ENCODE measurements at regions not wholly inside any gene's neighbourhood (a gene's known extent, or its start where the extent isn't known, plus 50 kb on each side); places are given as distances from the start of the nearest gene placed in this dataset.

DNA sequence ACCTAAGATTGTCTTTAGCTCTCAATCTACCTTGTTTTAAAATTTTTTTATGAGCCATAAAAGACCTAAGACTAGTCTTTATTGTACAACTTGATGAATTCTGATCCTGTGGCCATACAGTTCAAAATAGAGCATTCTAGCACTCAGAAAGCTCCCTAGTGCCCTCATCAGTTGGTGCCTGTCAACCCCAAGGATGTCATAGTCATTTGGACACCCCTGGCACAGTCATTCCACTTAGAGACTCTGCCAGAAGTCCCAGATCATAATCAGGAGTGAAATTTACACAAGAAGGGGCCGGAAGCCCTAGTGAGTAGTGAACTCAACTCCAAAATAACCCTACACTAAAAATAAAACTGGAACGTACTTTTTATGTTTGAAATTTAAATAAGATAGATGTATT, 80.0 kb upstream of the INSIG1 start:
- DNase-seq: no peak

DNA sequence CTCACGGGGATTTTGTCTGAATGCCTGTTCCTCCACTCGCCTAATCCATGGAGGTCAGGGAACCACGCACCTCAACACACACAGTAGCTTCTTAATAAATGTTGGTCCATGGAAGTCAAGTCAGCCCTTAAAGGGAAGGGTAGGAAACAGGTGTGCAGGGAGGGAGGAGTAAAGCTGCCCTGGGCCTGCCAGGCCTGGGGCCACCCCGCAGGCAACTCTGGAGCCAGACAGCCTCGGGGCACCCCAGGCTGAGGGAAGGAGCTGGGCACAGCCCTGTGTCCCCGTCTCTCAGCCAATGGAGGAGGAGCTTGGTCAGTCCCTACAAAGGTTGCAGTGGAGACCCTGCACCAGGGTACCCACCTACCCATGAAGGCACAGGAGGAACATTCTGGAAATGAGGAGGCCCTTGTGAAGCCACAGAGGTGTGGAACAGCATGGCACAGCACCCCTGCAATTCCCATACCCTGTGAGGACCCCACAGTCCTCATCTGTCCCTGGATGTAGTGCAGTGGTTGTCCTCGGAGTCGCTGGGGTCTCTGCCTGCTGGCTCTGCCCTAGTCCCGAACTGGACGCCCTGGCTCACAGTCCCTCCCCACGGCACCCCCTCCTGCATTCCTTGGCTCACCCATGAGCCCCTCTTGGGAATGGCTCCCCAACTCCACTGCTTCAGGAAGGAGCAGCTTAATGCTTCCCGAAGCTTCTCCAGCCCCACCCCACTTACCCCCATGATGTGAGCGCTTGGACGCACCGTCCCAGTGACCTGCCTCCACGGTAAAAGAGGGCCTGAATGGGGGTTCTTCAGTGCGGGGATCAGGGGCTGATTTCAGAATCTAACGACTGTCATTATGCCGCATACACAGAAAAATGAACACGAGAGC, 79.2 kb upstream of the INSIG1 start:
- no peak for DNase-seq

DNA sequence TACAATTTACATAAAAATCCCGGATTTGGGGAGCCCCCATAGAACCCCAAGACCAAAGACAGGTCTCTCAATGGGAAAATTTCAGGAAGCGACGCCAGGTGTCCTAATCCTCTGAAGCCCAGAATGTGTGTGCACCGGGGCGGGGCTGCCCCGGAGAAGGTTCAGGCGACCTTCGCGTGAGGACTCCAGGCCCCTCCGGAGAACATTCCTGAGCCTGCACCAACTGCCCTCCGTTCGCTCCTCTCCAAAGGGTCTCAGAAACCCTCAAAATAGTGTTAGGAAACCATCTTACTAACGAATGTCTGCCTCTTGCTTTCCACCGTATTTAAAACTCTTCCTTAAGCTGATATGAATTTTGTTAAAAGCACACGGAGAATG, 78.5 kb upstream of the INSIG1 start:
- no peak for DNase-seq

DNA sequence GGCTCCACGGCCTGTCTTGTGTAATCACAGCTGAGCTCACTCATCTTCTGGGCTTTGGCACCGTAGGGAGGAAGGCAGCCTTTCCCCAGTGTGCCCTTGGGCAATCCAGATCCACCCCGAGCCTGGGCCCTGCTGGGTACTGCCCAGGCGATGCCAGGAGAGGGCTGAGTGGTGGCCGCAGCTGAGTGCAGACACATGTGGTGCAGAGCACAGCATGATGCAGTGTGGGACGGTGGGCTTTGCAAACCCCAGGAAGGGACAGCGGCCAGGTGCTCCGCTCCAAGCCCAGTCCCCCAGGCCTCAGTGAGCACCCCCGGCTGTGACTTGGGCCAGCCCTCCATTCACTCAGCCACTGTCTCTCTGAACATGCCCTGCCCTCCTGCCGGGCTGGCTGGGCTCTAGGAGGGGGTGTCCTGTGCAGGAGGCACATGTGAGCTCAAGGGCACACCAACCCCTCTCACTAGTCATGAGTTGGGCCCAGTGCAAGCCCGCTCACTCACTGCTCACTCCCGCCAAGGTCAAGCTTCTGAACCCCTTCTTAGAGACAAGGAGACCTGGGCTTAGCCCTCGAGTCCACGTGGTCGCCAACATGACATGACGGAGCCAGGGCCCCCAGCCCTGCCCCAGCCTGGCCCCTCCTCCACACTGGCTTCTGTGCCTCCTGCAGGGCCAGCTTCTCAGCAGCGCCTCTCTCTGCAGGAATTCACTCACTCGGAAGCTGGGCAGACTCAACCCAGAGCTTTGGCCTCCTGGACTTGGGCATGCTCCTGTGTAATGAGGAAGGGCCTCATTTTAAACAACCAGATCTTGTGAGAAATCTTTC, 77.5 kb upstream of the INSIG1 start:
- no peak for DNase-seq

DNA sequence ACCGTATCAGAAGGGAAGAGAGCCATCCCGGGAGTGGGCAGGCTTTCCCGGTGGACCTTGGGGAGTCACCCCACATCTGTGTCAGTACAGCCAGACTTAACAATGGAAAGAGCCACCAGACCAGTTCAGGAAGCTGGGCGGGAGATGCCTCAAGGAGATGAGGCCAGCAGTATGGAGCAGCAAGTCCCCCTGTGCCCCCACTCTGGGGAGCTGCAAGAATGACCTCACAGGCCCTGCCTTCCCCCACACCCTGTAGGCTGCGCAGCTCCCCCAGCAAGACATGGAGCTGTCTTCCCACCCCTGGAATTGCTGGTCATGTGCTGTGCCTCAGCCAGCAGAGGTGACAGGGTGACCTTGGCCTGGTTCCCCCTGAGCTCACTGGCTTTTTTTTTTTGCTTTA, 76.8 kb upstream of the INSIG1 start:
- DNase-seq: no peak

DNA sequence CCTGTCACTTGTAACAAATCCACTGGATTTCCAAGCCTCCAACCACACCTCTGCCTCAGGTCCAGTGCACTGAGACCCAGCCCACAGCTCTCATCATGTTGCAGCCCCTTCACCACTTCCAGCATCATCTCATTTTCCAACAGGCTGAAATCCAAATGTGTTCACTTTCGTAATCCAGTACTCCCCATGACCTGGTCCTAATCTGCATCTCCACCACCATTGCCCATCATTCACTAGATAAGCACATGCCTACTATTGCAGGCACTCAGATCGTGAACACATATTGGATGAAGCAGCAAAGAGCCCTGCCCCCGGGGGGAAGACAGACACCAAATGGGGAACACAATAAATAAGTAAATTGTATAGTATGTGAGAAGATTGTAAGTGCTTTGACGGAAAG, 76.1 kb upstream of the INSIG1 start:
- DNase-seq: no peak

DNA sequence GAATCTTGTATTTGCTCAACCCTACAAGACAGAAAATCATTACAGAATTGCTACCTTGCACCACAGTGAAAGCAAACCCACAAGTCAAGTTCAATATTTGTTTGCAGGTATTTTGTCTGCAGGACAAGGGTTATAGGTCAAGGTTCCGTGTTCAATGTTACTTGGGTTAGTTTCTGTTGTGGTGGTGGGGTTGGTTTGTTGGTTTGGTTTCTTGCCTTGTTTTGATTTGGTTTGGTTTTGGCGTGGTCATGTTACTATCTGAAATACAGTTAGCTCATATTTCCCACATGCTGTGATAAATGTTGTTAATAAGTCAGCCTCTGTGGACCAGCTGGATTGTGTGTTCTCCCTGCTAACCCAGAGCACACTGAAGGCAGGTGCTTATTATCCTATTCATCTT, 75.6 kb upstream of the INSIG1 start:
- DNase-seq: no peak

DNA sequence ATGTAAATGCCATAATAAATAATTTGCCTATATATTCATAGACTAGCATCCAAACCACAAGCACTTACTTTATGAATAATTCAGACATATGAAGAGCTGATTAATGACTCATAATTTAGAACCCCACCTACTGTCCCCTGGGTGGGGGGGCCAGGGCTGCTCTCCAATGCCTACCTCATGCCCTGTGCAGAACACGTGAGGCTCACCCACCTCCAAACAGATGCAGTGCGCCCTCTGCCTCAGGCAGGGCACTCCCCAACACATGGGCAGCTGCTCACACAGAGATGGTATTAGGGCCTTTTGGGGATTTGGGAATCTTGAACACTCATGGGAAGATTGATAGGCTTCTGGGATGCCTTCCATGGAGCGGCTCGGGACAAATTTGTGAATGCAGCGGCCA, 75.1 kb upstream of the INSIG1 start:
- no peak for DNase-seq

DNA sequence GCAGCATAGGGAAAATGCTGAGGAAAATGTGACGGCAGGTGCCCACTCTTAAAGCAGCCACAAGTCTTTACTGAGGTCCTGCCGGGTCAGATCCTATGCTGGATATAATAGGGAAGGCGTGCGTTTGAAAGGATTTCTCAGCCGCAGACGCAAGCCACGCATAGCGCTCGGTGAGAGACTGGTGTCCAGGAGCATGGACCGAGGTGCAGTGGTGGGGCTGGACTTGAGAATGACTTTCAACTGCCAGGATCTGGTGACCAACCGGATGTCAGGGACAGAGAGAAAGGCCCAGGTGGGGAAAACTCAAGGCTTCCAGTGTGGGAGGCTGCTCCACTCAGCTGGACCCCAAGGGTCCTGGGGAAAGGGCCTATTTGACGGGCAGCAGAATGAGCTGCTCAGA, 74.7 kb upstream of the INSIG1 start:
- no peak for DNase-seq

DNA sequence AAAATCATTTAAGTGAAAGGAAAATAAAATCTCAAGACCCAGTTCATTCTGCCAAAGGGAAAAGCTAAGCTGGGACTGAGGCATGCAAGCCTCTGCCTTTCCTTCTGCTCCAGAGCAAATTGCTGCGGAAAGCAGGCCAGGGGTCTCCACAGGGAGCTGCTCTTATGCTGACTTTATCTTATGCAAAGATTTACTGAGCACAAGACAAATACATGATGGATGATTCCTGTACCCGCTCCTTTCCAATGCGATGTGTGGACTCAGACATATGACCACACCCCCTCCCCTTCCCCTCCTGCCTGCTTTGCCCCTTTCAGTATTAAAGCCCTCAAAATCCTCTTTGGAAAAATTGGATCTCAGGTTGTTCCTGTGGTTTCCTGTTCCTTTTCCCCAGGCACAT, 74.2 kb upstream of the INSIG1 start:
- no peak for DNase-seq

DNA sequence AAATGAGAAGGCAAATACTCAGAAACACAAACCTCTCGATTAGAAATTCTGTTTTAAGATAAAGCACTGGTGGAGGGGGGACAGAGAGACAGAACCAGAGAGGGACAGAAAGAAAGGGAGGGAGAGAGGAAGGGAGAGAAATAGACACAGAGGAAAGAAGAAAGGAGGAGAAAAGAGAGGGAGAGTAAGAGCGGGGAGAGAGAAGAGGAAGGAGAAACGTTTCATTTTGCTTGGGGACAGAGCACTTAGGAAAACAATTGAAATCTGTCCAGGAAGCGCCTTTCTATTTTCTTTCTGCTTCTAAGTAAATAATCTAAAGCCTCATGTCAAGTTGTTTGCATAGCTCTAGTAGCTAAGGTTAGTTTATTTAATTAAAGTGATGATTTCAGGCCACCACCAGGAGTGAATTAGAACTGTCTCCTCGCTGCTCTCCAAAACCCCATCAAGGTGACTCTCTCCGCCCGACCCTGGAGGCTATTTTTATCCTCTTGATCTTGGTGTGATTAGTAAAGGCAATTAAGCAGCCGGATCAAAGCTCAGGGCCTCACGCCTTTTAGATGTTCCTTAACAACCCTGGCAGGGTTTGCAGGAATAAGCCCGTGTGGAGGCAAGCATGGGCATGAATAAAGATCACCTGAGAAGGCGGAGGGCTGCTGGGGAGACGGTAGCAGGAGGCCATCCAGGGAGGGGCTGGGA, 73.4 kb upstream of the INSIG1 start:
- DNase-seq: no peak

DNA sequence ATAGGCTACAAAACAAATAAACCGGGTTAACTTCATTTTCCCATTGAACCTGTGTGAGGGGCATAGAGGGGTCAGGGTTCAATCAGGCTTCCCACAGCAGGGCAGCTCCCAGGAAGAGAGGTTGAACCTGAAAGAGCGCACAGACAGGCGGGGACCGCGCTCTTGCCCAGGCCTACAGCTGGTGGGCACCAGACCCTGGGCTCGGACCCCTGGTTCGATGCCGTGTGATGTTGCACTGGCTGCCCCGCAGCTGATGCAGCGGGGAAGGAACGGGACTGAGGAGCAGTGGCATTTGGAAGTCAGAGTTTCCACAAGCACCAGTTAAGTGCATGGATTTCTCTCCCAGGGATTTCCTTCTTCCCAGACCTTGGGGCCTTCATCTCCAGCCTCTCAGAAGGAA, 72.6 kb upstream of the INSIG1 start:
- no peak for DNase-seq

DNA sequence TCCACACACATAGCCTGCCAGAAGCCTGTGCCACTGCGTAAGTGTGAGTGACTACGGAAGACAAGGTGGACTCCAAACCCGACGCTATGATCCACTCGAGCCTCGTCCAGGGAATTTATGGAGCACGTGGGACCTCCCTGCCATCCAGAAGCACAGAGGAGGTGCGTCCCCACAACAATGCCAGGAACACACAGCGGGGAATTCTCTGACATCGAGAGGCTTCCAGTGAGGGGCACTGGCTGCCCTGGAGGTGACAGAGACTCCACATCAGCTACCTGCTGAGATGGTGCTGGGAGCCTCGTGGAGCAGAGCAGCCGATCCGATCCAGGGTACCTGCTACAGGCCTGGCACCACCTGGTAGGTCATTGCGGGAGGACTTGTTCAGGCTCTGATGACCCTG, 72.2 kb upstream of the INSIG1 start:
- DNase-seq: no peak

DNA sequence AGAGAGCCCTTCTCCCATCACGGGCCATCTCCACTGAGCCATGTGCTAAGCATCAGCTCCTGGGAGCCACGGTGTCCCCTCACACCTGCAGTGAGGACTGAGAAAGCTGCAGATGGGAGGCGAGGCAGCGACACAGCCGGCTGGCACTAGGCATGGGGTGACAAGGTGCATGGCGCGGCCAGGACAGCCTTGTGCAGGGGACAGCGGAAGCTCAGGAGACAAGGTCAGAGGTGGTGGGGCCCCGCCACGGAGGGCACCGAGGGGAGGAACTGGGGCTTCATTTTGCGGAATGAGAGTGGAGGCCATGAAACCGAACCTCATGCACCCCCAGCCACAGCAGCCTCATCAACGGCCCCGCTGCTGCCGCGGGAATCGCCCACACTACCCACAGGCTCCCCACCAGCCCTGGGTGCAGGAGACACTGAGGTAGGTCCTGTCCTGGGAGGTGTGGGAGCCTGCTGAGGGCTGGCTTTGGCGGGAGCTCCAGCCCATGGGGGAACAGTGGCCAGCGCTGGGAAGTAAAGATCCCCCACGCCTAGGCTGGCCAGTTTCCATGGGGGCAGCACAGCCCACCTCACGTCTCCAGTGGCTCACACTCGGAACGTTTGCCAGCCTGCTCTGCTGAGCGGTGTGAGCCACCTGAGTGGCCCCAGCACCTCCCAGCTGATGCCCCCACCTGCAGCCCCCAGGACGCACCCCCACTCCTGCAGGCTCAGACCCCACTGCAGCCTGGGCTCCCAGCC, 71.2 kb upstream of the INSIG1 start:
- DNase-seq: no peak

DNA sequence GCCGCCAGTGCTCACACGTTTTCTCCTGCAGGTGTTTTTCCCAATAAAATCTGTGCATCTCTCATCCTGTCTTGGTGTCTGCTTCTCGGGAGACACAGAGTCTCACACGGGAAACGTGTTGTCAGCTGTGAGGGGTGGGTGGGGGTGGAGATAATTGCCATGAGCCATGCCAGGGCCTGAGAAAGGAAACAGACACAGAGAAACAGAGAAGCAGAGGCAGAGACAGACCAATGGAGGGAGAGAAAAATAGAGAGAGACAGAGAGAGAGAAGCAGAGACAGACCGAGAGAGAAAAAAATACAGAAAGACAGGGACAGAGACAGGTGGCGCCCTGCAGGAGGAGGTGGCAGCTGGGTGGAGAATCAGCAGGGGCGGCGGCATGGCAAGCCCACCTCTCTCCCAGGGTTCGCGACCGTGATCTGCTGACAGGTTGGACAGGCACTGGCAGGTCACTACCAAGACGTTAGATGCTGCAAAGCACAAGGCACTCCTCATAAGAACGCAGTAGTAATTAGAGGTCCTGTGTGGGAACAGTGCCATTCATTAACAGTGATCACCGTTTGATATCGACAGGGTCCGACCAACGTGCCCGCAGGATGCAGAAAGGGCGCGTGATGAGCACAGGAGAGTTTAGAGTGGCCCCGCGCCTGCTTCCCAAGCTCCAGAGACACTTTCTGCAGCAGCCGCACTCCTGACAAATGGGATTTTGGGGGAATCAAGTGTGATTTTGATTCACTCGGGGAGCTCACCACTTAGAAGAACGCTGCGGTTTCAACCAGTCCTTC, 70.5 kb upstream of the INSIG1 start:
- no peak for DNase-seq

DNA sequence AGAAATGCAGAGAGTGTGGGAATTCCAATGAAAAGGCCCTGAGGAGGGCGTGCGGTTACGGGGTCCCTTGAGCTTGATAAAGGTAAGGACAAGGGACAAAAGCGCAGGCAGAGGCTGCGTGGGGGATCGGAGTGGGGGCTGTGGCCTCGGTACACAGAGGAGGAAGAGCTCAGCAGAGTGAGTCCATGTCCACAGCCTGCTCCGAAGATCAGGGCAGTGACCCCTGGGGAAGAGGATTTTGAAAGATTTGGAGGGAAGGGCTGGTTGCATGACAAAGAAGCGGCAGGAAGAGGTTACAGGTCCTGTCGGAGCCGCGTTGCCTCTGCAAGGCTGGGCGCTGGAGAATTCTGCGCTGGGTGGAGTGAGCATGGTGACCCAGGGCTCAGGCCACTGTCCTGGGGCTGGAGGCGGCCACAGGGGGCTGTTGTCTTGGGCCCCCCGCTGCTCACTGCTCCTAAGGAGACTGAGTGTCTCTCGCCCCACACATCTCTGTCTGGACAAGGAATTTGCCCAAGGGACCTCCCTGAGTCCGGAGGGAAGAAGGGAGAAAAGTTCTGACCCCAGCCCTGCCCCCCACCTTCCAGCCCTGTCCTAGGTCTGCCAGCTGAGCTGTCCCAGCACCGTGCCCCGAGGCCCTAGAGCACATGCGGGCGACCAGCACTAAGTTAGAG, 69.8 kb upstream of the INSIG1 start:
- no peak for DNase-seq

DNA sequence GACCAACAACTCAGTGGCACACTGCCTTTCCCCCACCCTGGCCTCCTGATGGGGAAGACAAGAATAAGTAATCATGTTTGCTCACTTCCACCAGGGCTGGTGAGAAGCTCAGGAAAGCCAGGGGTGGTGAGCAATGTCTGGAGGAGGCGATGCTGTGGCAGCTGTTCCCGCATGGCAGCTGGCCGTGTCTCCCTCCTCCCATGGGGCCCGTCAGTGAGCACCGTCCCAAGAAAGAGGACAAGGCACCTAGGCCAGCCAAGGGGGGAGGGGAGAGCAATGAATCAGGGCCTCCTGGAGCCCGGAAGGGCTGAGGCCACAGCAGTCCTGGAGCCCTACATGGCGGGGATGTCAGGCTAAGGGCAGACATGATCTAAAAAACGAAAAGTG, 69.2 kb upstream of the INSIG1 start:
- DNase-seq: no peak

DNA sequence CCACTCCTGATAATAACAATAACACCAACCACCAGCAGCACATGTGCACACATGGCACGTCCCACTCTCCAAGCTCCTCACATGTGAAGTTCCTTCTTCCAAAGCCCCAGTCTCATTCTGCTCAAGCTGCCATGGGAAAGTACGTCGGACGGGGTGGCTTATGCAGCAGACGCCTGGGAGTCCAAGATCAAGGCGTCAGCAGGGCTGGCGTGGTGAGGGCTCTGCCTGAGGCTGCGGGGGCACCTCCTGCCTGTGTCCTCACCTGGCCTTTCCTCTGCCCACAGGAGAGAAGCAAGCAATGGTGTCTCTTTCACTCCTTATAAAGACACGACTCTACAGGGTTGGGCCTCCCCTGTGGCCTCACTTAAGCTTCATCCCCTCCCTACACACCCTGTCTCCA, 68.8 kb upstream of the INSIG1 start:
- DNase-seq: no peak

DNA sequence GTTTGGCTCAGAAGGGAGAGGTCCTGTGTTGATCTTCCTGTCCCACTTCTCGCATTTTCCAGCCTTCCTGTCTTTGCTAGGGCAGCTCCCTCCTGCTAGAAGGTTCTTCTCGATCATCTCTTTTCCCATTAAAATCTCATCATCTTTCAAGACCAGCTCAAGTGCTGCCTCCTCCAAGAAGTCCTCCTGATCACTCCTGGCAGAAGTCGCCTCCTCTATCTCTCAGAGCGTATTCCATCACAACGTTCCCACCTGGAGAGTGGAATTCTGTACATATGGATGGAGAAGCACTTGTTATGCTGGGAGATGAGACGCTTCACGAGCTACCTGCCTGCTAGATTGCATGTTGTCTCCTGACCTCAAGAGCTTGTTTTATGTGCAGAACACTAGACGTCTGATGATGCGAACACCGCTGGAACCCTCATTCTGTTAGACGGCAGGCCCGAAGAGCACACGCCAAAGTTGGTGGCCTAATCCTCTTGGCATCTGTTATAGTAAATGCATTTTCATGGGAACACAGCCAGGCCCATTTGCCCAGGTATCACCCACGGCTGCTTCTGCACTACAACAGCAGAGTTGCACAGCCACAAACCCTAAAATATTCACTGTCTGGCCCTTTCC, 68.0 kb upstream of the INSIG1 start:
- DNase-seq: no peak

DNA sequence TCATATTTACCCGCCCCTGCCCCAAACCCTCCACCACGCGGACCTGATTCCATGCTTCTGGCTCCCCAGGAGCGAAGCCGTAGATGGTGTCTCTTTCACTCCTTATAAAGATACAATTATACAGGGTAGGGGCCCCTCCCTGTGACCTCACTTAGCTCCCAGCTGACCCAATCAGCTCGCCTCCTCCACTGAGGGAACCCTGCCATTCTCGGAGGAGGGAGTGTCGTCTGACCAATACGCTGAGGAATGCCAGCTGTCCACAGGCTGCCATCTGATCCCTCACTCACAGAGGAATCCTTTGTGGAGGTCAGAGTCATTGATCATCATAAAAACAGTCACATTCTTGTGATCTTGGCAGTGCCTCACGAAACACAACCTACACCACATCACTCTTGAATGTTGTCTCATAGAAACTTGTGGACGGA, 67.5 kb upstream of the INSIG1 start:
- no peak for DNase-seq

DNA sequence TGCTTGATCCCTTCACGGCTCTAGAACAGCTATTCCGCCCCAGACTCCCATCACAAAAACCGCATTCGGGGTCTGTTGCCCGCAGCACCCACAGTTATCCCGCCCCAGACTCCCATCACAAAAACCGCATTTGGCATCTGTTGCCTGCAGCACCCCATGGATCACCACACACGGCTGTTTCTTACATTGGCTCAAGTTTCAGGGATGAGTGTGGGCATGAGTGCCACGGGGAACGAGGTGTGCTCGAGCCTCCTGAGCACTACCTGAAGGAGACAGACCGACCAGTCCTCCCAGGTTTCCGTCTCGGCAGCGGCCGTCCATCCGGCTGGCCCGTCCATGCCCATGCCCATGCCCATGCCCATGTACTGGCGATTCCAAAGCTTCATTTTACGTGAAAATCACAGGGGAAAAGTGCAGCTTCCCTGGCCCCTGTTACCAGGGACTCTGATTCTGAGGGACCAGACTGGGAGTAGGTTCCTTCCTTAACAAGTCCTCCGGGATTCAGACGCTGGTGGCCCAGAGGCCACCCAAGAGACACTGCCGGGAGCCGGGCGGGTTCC, 66.4 kb upstream of the INSIG1 start:
- DNase-seq: no peak
